NCI-H2081 (cell line): ENCODE measurements at regions not wholly inside any gene's neighbourhood (a gene's known extent, or its start where the extent isn't known, plus 50 kb on each side); places are given as distances from the start of the nearest gene placed in this dataset.
"Not testable (repeated sequence)": the region's sequence is repeated elsewhere in the genome, so short reads cannot be mapped to it uniquely, and the experiment has no call there.

ENCODE experiments used
- DNase-seq, 2 experiments: peaks; one replicate each; lab custom pipeline; 2025; lab: John Stamatoyannopoulos, UW

DNA sequence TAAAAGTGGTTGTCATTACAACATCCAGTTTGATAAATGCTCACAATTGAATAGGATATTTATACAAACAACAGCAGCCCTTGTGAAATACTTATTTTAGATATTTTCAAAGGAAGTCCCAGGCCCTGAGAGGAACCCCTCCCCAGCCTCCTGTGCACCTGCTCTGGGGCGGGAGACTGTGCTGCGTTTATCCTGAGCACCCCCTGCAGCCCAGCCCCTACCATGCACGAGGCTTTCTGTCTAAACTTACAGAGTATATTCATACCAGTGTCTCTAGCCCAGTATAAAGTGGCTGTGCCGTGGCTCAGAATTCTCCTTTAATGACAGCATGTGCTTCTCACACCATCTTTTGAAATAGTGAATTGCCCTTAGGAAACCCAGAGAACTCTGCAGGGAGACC lies 1084.3 kb downstream of the TMEM121 start:
- DNase-seq = no peak

DNA sequence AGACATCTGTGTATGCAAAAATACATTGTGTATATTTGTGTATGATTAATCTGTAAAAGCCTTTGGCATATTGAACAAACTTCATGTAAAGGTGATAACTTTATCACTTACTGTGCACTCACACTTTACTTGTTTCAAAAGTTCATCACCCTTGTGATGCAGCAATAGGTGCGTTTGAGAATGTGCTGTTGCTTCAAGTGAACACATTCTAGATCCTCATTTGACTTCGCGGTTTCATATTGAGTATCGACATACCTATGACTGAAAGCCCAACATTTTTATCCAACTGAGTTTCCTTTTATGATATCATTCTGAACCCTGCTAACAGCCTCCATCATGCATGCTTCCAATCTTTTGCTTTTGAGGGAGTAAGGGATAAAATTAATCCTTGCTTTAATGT lies 1086.9 kb downstream of the TMEM121 start:
- DNase-seq = no peak

DNA sequence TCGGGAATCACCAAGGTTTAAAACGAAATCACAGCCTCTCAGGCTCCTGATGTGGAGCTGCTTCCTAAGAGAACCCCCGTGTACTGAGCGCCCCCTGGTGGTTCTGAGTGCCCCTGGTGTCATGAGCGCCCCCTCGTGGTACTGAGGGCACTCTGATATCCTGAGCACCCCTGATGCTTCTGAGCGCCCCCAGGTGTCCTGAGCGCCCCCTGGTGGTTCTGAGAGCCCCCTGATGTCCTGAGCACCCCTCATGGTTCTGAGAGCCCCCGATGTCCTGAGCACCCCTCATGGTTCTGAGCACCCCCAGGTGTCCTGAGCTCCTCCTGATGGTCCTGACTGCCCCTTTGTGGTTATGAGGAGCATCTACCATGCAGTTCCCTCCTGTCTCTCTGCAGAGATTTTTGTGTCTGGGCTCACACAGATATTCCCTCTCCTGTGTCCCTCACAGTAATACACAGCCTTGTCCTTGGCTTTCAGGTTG lies 1092.1 kb downstream of the TMEM121 start:
- DNase-seq = not testable (repeated sequence)

DNA sequence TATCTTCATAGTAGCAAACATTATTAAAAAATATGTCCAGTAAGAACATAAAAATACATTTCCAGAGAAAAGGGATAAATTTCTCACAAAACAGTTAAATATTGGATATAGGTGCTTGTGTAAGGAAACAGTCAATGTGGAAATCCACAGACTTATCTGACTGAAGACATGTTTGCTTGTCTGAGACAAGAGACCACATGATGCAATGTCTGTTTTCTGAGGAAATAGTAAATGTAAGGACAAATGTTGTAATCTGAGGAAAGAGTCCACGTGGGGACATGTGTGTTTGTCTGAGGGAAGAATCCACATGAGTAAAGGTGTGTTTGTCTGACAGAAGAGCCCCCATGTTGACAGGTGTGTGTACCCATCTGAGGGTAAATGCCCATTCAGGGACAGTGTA lies 1093.2 kb downstream of the TMEM121 start:
- DNase-seq = no peak

DNA sequence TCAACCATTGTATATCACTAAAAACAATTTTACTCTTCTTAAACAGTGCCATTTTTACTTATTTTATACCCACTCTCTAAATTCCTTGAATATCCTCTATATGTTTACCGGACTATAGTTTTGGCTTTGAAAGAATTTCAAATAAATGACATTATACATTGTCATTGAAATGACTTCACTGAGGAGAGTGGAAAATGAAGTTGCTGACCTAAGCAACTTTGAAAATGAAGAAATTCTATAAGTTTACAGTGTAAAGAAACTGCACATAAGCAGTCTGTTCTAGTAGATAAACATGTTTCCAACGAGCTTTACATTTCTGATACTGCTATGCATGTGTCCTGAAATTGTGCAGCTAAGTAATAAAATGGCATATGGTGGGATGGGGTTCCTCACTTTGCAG lies 1094.0 kb downstream of the TMEM121 start:
- no peak for DNase-seq

DNA sequence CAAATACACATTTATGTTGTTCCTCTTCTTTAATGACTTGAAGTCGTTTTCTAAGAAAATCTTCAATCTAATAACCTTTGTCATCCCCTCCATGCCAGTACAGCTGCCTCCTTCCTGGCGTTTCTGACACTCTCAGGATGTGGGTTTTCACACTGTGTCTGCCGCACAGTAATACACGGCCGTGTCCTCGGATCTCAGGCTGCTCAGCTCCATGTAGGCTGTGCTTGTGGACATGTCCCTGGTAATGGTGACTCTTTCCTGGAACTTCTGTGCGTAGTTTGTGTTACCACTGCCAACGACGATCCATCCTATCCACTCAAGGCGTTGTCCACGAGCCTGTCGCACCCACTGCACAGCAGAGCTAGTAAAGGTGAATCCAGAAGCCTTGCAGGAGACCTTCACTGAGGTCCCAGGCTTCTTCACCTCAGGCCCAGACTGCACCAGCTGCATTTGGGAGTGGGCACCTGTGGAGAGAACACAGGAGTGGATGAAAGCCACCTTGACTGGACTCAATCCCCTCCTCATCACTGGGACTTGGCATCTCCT lies 1095.9 kb downstream of the TMEM121 start:
- DNase-seq = no peak

DNA sequence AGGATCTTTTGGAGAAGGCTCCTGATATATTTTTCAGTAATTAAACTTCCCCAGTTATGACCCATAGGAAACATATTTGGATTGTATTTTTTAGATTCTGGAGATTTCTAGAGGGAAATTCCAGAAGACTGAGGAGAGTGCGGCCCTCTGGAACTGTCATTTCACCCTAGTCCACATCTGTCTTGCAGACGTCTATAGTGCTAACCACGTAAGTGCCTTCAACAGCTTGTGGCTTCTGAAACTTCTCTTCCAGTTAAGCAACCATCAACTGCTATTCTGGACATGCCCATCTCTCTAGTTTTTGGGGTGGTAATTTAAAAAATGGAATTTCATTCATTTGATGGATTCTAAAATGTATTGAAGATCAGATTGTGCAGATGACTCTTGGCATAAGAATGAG lies 1098.8 kb downstream of the TMEM121 start:
- DNase-seq = no peak

DNA sequence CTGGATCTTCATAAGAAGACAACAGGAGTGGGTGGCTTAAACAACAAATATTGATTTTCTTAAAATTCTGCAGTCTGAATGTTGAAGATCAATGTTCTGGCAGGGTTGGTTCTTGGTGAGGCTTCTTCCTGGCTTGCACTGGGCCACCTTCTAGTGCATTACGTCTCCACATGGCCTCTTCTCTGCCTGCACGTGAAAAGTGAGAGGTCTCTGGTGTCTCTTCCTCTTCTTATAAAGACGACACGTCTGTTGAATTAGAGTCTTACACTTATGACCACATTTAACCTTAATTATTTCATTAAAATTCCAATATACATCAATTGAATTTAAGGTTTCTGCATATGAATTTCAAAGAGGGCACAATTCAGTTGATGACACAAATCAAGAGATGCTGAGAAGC lies 1100.1 kb downstream of the TMEM121 start:
- not testable (repeated sequence) for DNase-seq

DNA sequence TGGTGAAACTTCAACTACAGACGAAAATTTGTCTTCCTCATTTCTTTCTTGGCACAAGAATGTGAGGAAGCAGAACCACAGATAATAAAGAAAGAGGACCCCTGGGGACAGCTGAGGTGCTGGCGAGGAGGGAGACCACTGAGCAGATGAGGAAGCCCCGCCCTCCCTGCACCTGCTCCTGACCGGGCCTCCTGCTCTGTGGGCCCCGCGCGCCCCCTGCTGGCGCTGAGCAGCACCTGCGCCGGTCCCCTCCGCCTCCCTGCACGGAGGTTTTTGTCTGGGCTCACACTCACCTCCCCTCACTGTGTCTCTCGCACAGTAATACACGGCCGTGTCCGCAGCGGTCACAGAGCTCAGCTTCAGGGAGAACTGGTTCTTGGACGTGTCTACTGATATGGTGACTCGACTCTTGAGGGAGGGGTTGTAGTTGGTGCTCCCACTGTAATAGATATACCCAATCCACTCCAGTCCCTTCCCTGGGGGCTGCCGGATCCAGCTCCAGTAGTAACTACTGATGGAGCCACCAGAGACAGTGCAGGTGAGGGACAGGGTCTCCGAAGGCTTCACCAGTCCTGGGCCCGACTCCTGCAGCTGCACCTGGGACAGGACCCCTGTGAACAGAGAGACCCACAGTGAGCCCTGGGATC lies 1100.7 kb downstream of the TMEM121 start:
- DNase-seq = not testable (repeated sequence)

DNA sequence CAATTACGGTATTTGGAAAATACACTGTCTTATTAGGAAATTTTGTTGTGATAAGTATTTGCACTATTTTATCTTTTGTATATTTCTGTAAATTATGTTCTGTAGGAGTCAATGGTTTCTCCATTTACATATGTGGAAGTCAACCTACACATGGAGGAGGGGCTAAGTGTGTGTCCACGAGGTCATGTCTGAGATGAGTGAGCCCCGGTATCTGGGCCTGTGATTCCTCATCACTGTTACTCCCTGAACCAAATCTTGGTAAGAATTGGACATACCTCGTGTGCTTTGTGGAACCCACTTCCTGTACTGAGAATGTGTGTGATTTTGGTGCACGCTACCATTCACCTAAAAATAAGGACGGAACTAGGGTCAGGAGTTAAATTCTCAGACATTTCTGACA lies 1105.5 kb downstream of the TMEM121 start:
- no peak for DNase-seq

DNA sequence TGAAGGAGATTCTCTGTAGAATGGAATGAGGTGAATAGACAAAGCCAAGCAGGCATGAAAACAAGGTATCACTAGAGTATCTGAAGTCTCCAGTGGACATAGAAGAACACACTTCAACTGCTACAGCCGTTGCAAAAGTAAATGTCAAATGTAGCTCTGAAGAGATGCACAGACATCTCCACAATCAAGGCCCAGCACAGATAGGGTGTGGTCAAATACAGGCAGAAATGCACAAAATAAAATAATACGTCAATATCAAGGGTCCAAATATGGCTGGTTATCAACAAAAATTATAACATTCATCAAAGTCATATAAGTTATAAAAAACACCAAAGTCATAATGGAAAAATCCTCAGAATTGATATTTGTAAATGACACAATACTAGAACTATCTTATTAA lies 1107.3 kb downstream of the TMEM121 start:
- no peak for DNase-seq

DNA sequence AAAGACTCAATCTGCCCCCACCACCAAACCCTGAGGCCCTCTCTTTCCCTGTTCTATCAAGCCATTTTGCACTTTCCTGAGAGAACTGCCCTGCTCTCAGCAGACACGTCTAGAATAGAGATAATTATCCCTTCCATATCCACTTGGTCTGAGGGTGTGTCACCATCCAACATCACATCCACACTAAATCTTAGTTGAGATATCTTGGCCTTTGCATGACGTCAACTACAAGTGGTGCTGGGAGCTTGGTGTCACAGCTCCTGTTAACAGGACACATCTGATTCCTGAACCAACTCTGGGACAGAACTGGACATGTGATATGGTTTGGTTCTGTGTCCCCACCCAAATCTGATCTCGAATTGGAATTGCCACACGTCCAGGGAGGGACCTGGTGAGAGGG lies 1109.2 kb downstream of the TMEM121 start:
- DNase-seq = no peak

DNA sequence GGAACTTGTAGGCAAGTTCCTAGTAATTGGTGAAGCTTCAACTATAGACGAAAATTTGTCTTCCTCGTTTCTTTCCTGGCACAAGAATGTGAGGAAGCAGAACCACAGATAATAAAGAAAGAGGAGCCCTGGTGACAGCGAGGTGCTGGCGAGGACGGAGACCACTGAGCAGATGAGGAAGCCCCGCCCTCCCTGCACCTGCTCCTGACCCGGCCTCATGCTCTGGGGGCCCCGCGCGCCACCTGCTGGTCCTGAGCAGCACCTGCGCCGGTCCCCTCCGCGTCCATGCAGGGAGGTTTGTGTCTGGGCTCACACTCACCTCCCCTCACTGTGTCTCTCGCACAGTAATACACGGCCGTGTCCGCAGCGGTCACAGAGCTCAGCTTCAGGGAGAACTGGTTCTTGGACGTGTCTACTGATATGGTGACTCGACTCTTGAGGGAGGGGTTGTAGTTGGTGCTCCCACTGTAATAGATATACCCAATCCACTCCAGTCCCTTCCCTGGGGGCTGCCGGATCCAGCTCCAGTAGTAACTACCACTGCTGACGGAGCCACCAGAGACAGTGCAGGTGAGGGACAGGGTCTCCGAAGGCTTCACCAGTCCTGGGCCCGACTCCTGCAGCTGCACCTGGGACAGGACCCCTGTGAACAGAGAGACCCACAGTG lies 1112.5 kb downstream of the TMEM121 start:
- not testable (repeated sequence) for DNase-seq

DNA sequence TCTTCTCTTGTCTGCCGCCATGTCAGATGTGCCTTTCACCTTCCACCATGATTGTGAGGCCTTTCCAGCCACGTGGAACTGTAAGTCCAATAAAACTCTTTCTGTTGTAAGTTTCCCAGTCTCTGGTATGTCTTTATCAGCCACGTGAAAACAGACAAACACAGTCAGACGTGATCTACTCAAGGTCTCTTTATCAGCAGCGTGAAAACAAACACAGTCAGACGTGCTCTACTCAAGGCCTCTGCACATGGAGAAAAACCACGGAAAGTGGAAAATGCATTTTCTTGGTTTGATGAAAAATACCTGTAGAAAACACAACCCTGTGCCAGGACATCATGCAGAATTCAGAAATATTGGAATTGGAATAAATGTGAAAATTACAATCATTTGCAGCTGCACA lies 1115.7 kb downstream of the TMEM121 start:
- DNase-seq = no peak

DNA sequence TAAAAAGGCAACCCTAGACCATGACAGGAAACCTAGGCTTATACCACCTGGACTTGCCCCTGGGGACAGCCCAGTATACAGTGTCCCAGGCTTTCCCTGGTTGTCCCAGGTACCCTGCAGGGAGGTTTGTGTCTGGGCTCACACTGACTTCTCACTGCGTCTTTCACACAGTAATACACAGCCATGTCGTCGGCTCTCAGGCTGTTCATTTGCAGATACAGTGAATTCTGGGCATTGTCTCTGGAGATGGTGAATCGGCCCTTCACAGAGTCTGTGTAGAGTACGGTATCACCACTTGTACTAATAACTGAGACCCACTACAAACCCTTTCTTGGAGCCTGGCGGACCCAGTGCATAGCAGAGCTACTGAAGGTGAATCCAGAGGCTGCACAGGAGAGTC lies 1116.6 kb downstream of the TMEM121 start:
- not testable (repeated sequence) for DNase-seq

DNA sequence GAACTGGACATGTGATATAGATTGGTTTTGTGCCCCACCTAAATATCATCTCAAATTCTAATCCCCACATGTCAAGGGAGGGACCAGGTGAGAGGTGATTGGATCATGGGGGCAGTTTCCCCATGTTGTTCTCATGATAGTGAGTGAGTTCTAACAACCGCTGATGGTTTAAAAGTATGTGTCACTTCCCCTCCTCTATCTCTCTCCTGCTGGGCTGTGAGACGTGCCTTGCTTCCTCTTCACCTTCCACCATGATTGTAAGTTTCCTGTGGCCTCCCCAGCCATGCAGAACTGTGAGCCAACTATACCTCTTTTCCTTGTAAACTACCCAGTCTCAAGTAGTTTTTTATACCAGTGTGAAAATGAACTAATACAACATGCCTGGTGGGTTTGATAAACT lies 1122.5 kb downstream of the TMEM121 start:
- not testable (repeated sequence) for DNase-seq

DNA sequence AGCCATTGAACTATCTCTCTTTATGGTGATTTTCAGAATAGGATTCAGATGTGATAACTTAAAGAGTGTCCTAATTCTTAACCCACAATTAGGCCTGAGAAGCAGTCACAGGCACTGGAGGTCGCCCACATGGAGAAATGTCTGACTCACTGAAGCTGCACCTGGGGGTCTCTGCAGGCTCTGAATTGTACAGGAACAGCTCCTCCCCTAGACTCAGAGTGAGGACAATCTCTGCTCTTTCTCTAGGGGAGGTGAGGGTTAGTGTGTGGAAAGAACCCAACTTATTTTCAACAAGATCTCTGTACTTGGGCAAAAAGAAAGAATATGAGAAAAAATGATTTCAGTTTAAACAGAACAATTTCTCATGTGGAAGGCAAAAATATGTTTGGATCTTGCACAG lies 1124.6 kb downstream of the TMEM121 start:
- no peak for DNase-seq

DNA sequence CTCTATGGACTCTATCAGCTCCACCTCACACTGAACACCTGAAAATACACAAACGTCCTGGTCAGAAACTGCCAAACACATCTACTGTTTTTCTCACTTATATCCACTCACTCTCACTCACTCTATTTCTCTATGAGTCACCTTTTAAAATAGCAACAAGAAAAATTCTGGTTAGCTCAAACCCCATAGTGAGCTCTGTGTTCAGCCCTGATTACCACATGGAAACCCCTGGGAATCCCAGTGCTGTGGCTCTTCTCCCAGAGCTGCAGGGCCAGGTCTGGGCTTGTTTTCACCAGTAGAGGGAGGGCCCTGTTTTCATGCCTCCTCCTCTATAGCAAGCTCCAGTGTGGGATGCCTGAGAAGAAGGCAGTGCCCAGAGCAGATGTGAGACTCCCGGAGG lies 1126.1 kb downstream of the TMEM121 start:
- DNase-seq = no peak

DNA sequence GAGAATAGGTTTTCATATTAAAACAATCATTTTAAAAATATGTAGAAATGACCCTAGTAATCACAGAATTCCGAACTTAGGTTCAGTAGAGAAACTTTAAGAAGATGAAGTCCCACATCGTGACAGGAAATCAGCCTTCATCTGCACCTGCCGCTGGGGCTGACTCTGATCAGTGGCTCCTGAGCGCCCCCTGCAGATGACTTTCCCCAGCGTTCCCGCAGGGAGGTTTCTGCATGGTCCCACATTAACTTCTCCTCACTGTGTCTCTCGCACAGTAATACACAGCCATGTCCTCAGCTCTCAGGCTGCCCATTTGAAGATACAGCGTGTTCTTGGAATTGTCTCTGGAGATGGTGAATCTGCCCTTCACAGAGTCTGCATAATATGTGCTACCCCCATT lies 1131.1 kb downstream of the TMEM121 start:
- no peak for DNase-seq

DNA sequence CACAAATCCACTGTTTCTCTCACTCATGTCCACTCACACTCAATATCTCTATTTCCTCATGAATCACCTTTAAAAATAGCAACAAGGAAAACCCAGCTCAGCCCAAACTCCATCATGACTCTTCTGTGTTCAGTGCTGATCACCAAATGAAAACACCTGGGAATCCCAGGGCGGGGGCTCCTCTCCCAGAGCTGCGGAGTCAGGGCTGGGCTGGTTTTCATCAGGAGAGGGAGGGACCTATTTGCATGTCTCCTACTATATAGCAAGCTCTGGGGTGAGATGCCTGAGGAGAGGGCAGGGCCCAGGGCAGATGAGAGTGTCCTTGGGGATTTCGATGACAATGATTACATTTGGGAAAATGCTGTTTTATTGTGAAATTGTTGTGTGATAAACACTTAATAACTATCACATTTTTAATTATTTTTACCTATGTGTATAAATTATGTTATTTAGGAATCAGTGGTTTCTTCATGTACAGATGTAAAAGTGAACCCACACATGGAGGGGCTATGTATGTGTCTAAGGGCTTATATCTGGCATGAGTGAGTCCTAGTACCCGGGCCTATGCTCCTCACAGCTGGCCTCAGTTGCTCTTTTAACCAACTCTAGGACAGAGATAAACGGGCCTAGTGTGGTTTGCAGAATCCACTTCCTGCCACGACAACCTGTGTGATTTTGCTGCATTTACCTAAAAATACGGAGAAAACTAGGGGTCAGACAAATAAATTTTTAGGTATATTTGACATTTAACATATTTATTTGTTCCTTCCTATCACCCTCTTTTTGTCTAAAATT lies 1131.9 kb downstream of the TMEM121 start:
- DNase-seq = not testable (repeated sequence)

DNA sequence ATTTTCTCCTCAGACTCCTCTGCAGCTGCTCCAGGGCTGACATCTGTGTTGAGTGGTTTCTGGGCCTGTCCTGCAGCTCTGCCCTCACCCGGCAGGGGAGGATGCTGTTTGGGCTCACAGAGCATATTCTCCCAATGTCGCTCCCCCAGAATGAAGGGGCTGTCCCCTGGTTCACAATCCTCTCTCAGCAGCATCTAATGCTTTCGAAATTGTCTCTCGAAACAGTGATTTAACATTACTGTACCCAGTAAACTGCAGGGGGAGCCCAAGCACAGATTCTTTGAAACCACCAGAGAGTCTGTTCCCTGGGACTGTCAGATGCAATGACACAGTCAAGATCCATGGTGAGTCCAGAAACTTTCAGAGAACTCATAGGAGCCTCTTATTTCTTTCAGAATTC lies 1135.2 kb downstream of the TMEM121 start:
- DNase-seq = not testable (repeated sequence)

DNA sequence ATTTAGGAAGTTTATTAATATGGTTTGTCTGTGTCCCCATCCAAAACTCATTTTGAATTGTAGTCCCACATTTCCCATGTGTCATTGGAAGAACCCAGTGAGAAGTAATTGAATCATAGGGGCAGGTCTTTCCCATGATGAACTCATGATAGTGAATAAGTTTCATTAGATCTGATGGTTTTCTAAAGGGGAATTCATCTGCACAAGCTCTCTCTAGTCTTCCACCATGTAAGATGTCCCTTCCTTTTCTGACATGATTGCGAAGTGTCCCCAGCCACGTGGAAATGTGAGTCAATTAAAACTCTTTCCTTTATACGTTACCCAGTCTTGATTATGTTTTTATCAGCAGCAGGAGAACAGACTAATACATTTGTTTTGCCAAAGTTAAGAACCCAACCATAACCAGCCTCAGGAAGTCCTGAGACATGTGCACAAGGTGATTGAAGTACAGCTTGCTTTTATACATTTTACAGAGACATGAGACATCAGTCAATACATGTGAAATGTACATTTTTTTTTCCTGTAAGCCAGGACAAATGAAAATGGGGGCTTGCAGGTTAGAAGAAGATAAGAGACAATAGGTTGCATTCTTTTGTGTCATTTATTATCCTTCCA lies 1136.7 kb downstream of the TMEM121 start:
- no peak for DNase-seq
